ENCODE measurements at regions not wholly inside any gene's neighbourhood (a gene's known extent, or its start where the extent isn't known, plus 50 kb on each side); places are given as distances from the start of the nearest gene placed in this dataset.
"Not testable (repeated sequence)": the region's sequence is repeated elsewhere in the genome, so short reads cannot be mapped to it uniquely, and the experiment has no call there.

DNA sequence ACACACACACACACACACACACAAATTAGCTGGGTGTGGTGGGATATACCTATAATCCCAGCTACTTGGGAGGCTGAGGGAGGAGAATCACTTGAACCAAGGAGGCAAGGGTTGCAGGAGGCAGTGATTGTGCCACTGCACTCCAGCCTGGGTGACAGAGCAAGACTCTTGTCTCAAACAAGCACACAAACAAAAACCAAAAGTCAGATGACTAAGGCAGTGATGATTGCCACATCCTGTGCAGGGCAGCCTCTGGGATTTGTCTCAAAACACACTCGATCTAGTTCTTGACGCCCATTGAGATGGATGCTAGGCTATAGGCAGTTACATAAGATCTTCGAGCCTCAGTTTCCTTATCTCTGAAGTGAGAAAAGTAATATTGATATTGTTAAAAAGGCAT lies 183.1 kb upstream of the NOTCH2NLA start:
- DNase-seq (ENCODE audit: low spot score): not testable (repeated sequence)

DNA sequence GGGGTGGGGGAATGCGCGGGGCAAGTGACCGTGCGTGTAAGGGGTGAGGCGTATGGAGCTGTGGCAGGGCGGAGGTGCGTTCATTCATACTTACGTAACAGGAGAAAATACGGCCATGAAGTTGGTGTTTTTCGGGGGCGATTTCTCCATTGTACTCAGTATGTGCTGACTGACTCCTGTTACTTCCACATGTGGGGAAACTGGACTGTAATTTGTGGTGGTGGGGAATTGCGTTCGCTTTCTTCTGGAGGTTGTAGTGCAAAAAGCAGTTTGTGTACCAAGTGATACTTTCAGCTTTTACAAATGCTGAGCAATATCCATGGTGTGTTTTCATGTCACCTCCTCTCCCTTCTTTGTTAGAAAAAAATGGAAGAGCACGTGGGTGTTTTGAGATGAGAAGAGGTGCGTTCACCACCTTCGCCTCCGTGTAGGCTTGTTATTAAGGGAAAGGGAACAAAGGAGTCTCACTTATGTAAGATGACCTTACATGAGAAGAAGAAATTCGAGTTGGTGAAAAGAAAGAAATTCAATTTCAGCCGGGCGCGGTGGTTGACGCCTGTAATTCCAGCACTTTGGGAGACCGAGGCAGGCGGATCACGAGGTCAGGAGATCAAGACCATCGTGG lies 181.1 kb upstream of the NOTCH2NLA start:
- DNase-seq (ENCODE audit: low spot score): peak; percentile 0

- not testable (repeated sequence) for DNase-seq (ENCODE audit: low spot score)
These were observed 180.4 kb upstream of the NOTCH2NLA start for GRCh38 chr1:146409116-146409801.

GRCh38 chr1:146401281-146401825 lies 172.5 kb upstream of the NOTCH2NLA start:
- DNase-seq (ENCODE audit: low spot score): not testable (repeated sequence)

GRCh38 chr1:146400173-146401121 lies 171.6 kb upstream of the NOTCH2NLA start:
- DNase-seq (ENCODE audit: low spot score): not testable (repeated sequence)

DNA sequence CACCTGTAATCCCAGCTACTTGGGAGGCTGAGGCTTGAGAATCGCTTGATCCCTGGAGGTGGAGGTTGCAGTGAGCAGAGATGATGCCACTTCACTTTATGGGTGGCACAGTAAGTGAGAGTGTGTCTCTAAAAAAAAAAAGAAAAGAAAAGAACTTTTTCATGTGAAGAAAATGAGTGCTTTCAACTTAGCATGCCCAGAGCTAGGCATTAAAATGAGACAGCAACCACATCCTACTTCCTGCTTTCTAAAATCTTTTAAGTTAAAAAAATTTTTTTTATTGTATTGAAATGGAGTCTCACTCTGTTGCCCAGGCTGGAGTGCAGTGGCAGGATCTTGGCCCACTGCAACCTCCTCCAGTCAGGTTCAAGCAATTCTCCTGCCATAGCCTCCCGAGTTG lies 170.4 kb upstream of the NOTCH2NLA start:
- DNase-seq (ENCODE audit: low spot score): not testable (repeated sequence)

GRCh38 chr1:146396801-146397200 lies 168.0 kb upstream of the NOTCH2NLA start:
- DNase-seq (ENCODE audit: low spot score): not testable (repeated sequence)

GRCh38 chr1:146396242-146396641 lies 167.4 kb upstream of the NOTCH2NLA start:
- DNase-seq (ENCODE audit: low spot score): not testable (repeated sequence)

DNA sequence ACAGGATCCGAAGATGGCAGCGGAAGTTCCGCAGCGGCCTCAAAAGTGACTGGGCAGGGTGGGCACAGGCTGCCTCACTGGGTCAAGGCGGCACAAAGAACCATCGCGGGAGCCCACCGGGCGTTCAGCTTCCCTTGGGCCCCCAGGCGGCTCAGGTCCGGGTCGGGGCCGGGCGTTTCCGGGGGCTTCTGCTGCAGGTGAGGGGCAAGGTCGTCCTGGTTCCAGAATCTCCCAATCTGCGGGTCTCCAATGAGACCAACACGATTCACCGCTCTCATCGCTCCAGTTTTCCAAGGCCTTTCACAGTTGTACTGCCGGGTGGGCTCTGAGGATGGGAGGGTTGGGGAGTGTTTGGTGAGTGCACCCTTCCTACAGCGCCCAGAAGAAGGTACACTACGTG lies 165.0 kb upstream of the NOTCH2NLA start:
- DNase-seq (ENCODE audit: low spot score): peak; percentile 0

DNA sequence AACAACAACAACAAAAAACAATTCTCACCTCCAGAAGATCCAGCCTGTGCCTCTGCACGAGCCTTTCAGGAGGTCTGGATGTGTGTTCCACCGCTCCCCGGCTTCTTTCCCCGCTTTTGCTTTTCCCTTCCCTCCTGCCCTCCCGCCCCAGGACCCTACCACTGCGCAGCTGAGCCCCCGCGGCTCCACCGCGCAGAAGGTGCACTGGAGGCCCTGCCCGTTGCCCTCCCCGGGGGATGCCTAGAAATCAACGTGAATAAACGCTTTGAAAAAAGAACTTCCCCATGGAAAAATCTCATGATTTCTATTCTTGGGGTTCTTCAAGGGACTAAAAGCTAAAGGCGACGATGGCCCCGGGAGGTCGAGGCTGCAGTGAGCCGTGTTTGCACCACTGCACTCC lies 164.3 kb upstream of the NOTCH2NLA start:
- DNase-seq (ENCODE audit: low spot score): not testable (repeated sequence)

GRCh38 chr1:146389178-146389577 lies 160.4 kb upstream of the NOTCH2NLA start:
- not testable (repeated sequence) for DNase-seq (ENCODE audit: low spot score)

DNA sequence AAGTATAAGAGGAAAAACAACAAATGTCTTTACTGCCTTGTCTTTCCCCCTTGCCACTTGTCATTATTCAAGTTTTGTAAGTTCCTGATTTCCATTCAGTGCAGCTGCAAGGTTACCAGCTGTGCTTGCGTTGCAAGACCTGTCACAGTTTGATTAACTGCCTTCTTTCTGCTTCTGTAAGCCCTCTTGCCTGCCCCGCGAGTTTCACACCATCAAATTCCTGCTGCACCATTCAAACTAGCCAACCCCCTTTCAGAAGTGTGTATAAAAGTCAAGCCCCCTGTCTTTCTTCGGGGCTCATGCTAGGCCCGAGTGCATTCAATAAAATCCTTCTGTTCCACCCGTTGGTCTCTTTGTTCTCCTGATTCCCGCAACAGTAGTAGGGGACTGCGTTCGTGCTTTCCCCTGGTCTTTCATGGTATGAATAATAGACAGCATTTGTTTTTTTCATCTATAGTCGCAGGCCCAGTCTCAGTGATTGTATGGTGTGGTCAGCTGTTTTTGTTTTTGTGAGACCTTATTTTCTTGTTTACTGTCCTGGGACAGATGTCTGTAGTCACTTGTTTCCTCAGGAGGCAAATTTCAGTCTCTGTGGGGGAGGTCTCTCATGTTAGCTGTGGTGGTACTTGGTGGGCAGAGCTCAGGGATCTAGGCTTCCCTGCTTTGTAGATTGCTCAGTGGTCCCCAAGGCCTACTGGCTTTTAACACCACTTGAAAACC lies 159.1 kb upstream of the NOTCH2NLA start:
- DNase-seq (ENCODE audit: low spot score): not testable (repeated sequence)

DNA sequence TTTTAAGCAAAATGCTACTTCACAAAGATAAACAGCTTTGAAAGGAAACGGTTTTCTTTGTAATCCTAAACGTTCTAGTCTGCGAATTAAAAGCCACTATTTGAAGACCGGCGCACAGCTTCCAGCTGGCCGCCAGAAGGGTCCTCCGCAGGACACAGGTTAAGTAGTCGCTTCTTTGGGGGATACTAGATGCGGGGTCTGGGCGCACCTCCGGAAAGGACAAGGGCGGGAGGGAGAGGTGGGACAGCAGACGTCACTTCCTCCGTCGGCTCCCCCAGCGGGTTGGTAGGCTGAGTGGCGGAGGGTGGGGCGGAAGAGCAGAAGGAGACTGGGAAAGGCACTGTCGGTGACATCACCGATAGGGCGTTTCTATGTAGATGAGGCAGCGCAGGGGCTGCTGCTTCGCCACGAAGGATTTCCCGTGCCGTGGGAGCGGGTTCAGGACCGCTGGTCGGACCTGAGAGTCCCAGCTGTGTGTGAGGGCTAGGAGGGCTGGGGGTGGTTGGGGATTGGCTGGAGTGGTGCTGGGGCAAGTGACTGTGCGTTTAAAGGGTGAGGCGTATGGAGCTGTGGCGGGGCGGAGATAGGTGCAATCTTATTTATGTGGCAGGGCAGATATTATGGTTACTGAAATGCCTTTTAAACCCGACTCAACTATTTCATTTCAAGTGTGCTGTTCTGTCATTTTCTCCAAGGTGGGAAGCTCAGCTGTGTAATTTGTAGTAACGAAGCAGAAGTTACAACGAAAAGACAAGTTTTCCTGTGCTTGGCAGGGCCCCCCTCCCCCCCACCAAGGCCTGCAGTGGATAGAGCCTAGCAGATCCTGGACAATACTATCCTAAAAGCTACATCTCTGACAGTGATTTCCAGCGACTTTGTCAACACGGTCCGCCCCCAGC lies 158.3 kb upstream of the NOTCH2NLA start:
- DNase-seq (ENCODE audit: low spot score): peak; percentile 27

GRCh38 chr1:146381196-146381595 lies 152.4 kb upstream of the NOTCH2NLA start:
- DNase-seq (ENCODE audit: low spot score): not testable (repeated sequence)

GRCh38 chr1:146376708-146377496 lies 148.1 kb upstream of the NOTCH2NLA start:
- peak; percentile 42 for DNase-seq (ENCODE audit: low spot score)

- DNase-seq (ENCODE audit: low spot score): not testable (repeated sequence)
These were observed 147.5 kb upstream of the NOTCH2NLA start for GRCh38 chr1:146376309-146376707.

DNA sequence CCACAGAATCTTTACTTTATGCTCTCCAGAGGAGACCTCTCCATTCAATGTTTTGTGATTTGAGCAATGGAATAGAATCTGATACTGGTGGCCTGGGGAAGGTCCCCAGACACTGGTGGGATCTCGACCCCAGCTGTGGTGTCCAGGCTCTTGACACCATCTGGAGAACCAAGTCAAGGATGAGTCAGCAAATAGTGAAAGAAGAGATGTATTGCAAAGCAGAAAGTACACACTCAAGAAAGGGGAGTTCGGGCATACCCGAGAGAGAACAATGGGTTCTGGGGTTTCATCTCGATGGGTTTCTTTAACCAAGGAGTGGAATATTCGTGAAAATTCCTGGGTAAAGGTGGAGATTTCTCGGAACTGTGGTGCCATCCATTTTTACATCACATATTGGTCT lies 146.3 kb upstream of the NOTCH2NLA start:
- not testable (repeated sequence) for DNase-seq (ENCODE audit: low spot score)

- DNase-seq (ENCODE audit: low spot score): not testable (repeated sequence)
These were observed 141.1 kb upstream of the NOTCH2NLA start for GRCh38 chr1:146369940-146370339.

- not testable (repeated sequence) for DNase-seq (ENCODE audit: low spot score)
These were observed 126.6 kb upstream of the NOTCH2NLA start for GRCh38 chr1:146355373-146355772.

DNA sequence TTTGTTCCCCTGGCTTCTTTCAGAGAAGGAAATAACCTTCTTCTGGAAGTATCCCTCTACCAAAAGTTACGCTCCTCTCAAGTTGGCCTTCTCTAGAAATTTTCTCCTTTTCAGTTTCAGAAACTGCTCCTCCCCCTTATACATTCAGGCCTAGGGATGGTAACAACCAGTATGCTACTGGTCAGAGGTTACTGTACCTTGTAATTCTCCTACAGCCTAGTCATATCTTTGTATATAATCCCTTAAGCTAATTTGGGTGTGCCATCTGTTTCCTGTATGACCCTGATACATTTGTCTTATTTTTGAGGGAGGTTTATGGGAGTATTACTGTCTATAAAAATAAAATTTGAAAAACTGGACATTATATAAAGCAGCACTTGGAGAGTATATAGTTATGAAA lies 98.0 kb upstream of the NOTCH2NLA start:
- not testable (repeated sequence) for DNase-seq (ENCODE audit: low spot score)

Data from iPS-NIHi11 (cell line).